HCT116 (cell line): ENCODE measurements at regions not wholly inside any gene's neighbourhood (a gene's known extent, or its start where the extent isn't known, plus 50 kb on each side); places are given as distances from the start of the nearest gene placed in this dataset.

Experiments
- ATAC-seq: fragments of 200-7000 bp; cut with Tn5 transposase; 2 replicates; pipeline ENCODE4 v1.9.1; 2020; ENCODE audit warnings: mild to moderate bottlenecking, moderate library complexity
- BruUV-seq: library from RNA; stranded (reverse); fragments of 400-500 nt; replicated peaks from 2 replicates; lab custom pipeline; 2021; lab: Mats Ljungman, UMichigan
- CTCF ChIA-PET: fragments of 300-600 bp; sonication (Branson Sonifier 250); formaldehyde crosslinking; loops from one replicate; lab custom pipeline; 2021; ENCODE audit warnings: antibody characterized with exemption; lab: Charles Lee
- POLR2A ChIA-PET: fragments of 300-600, 350-600 bp; sonication (Branson Sonifier 250); formaldehyde crosslinking; loops from one replicate; lab custom pipeline; 2021; ENCODE audit warnings: antibody characterized with exemption; lab: Charles Lee
- RAD21 ChIA-PET, 2 experiments: fragments of 300-600 bp; sonication (Branson Sonifier 250); formaldehyde crosslinking; loops; one replicate each; lab custom pipeline; 2023; ENCODE audit warnings: low total read pairs in 2 of 2; ENCODE audit not compliant: uncharacterized antibody in 2 of 2, unreplicated experiment in 2 of 2, low non-redundant PET in 1 of 2; lab: Charles Lee
- DNase-seq: peaks from one replicate; pipeline ENCODE4 v3.0.0-alpha.2; 2010; ENCODE audit warnings: low read depth, low spot score
- H2AFZ ChIP-seq: fragments of 200-600 bp; shearing (Covaris generic), sonication (generic); 2 replicates; pipeline ENCODE4 v1.6.1; 2017; ENCODE audit warnings: low read depth, mixed run types, mixed read lengths, antibody characterized with exemption, low read length; ENCODE audit not compliant: poor library complexity, severe bottlenecking
- H3K27ac ChIP-seq: 2 replicates; pipeline ENCODE4 v1.5.1; 2012; ENCODE audit warnings: low read depth, low read length
- H3K27me3 ChIP-seq: fragments of 200-600 bp; sonication (generic); 2 replicates; pipeline ENCODE4 v1.6.1; 2016; ENCODE audit warnings: mixed run types, low read length, mixed read lengths; ENCODE audit not compliant: insufficient read depth
- H3K36me3 ChIP-seq, 2 experiments: fragments of 200-500 bp in 1 of 2; fragments of 200-600 bp in 1 of 2; sonication (Bioruptor generic) in 1 of 2; sonication (generic) in 1 of 2; 2 replicates each; pipeline versions ENCODE4 v1.5.1 to v1.6.1; 2014 to 2016; ENCODE audit warnings: low read length in 2 of 2, inconsistent platforms in 1 of 2, mixed read lengths in 1 of 2, mixed run types in 1 of 2; ENCODE audit not compliant: insufficient read depth in 2 of 2, control insufficient read depth in 1 of 2
- H3K4me1 ChIP-seq, 2 experiments: fragments of 200-600 bp in 1 of 2; sonication (generic) in 1 of 2; 2 replicates each; pipeline versions ENCODE4 v1.5.1 to v1.6.1; 2012 to 2017; ENCODE audit warnings: low read length in 2 of 2, inconsistent platforms in 1 of 2, mild to moderate bottlenecking in 1 of 2, mixed read lengths in 1 of 2, mixed run types in 1 of 2, moderate library complexity in 1 of 2; ENCODE audit not compliant: insufficient read depth in 2 of 2, control insufficient read depth in 1 of 2
- H3K4me2 ChIP-seq: fragments of 200-600 bp; sonication (generic); 2 replicates; pipeline ENCODE4 v1.6.1; 2017; ENCODE audit warnings: mixed run types, low read length, mixed read lengths
- H3K4me3 ChIP-seq, 2 experiments: fragments of 200-600 bp in 1 of 2; sonication (generic) in 1 of 2; replicated peaks in 1 of 2; 2 replicates each; pipeline ENCODE4 v1.5.1; 2011 to 2016; ENCODE audit warnings: low read length in 2 of 2, control low read depth in 1 of 2, low read depth in 1 of 2, mild to moderate bottlenecking in 1 of 2, mixed read lengths in 1 of 2, mixed run types in 1 of 2
- H3K79me2 ChIP-seq: fragments of 200-600 bp; sonication (generic); 2 replicates; pipeline ENCODE4 v1.6.1; 2017; ENCODE audit warnings: mild to moderate bottlenecking, mixed run types, low read length, moderate library complexity, mixed read lengths; ENCODE audit not compliant: insufficient read depth
- H3K9ac ChIP-seq: fragments of 200-600 bp; sonication (generic); 2 replicates; pipeline ENCODE4 v1.6.1; 2016; ENCODE audit warnings: low read length, mixed read lengths
- H3K9me2 ChIP-seq: fragments of 200-600 bp; sonication (generic), shearing (Covaris generic); 2 replicates; pipeline ENCODE4 v1.6.1; 2017; ENCODE audit warnings: mixed run types, mild to moderate bottlenecking, moderate library complexity; ENCODE audit not compliant: insufficient read depth
- H3K9me3 ChIP-seq, 2 experiments: fragments of 200-500 bp in 1 of 2; fragments of 200-600 bp in 1 of 2; sonication (Bioruptor generic) in 1 of 2; sonication (generic) in 1 of 2; 2 replicates each; pipeline ENCODE4 v1.6.1; 2014 to 2017; ENCODE audit warnings: low read length in 2 of 2, mixed read lengths in 2 of 2, inconsistent platforms in 1 of 2, low read depth in 1 of 2, mild to moderate bottlenecking in 1 of 2, mixed run types in 1 of 2, moderate library complexity in 1 of 2; ENCODE audit not compliant: control insufficient read depth in 1 of 2, insufficient read depth in 1 of 2
- H4K20me1 ChIP-seq: fragments of 200-600 bp; sonication (generic), shearing (Covaris generic); 2 replicates; pipeline ENCODE4 v1.6.1; 2017; ENCODE audit warnings: mixed run types, mild to moderate bottlenecking, moderate library complexity; ENCODE audit not compliant: insufficient read depth
- EGR1 ChIP-seq: IDR thresholded peaks from 2 replicates; pipeline ENCODE4 v1.6.1; 2012; ENCODE audit warnings: low read depth
- ELF1 ChIP-seq: IDR thresholded peaks from 2 replicates; pipeline ENCODE4 v1.6.1; 2012; ENCODE audit warnings: low read depth, borderline replicate concordance
- EZH2 ChIP-seq: fragments of 200-600 bp; sonication (generic); IDR thresholded peaks from 2 replicates; pipeline ENCODE4 v1.6.1; 2017; ENCODE audit warnings: antibody characterized with exemption, mixed run types
- EZH2phosphoT487 ChIP-seq: fragments of 200-600 bp; IDR thresholded peaks from 2 replicates; pipeline ENCODE4 v1.6.1; 2018; ENCODE audit warnings: antibody characterized with exemption, borderline replicate concordance
- FOSL1 ChIP-seq: IDR thresholded peaks from 2 replicates; pipeline ENCODE4 v1.6.1; 2012; ENCODE audit warnings: low read depth
- POLR2A ChIP-seq: IDR thresholded peaks from 2 replicates; pipeline ENCODE4 v1.7.0; 2011; ENCODE audit warnings: borderline replicate concordance; ENCODE audit not compliant: insufficient read depth, insufficient read length; ENCODE audit errors: extremely low read depth
- RAD21 ChIP-seq: IDR thresholded peaks from 2 replicates; pipeline ENCODE4 v1.6.1; 2012; ENCODE audit warnings: low read depth, mild to moderate bottlenecking
- REST ChIP-seq: IDR thresholded peaks from 2 replicates; pipeline ENCODE4 v1.6.1; 2012; ENCODE audit warnings: low read depth
- SP1 ChIP-seq: IDR thresholded peaks from 2 replicates; pipeline ENCODE4 v1.6.1; 2012; ENCODE audit warnings: low read depth
- SRF ChIP-seq: IDR thresholded peaks from 2 replicates; pipeline ENCODE4 v1.6.1; 2012; ENCODE audit warnings: low read depth
- TCF7L2 ChIP-seq: IDR thresholded peaks from 2 replicates; pipeline ENCODE4 v1.7.0; 2011; ENCODE audit warnings: borderline replicate concordance, inconsistent platforms; ENCODE audit not compliant: insufficient read depth, insufficient read length; ENCODE audit errors: extremely low read depth
- YY1 ChIP-seq: IDR thresholded peaks from 2 replicates; pipeline ENCODE4 v1.6.1; 2011; ENCODE audit warnings: low read length, low read depth, moderate library complexity, mild to moderate bottlenecking; ENCODE audit not compliant: insufficient replicate concordance; ENCODE audit errors: extremely low read depth
- ZFX ChIP-seq: fragments of 450-650 bp; IDR thresholded peaks from 2 replicates; pipeline ENCODE4 v1.6.1; 2017
- ZNF274 ChIP-seq: fragments of 200-500 bp; sonication (Bioruptor generic); IDR thresholded peaks from 2 replicates; pipeline ENCODE4 v1.6.1; 2014; ENCODE audit warnings: mild to moderate bottlenecking, low read depth, low read length, inconsistent platforms
- intact Hi-C: fragments of 100-400 bp; cut with micrococcal nuclease; formaldehyde crosslinking; loops from 2 replicates; pipeline ENCODE4 v1.10.0; 2022

- TF ChIP-seq SP1 (no peak), RAD21 (no peak), TCF7L2 (no peak), ELF1 (no peak), REST (no peak), YY1 (no peak), ZNF274 (no peak), FOSL1 (no peak), EZH2phosphoT487 (no peak), POLR2A (no peak), EZH2 (no peak), SRF (no peak), ZFX (no peak), EGR1 (no peak)
- Histone ChIP-seq H3K9me2 (no peaks in the 10 kb centered on the region), H3K4me2 (no peak overlapping the region), H3K9ac (no peak overlapping the region), H3K36me3 (no peaks in the 10 kb centered on the region), H3K79me2 (no peaks in the 10 kb centered on the region), H4K20me1 (no peaks in the 10 kb centered on the region; the same call in 1 of the 2 replicates), H3K27me3 (no peaks in the 10 kb centered on the region), H3K4me3 (no peak overlapping the region), H3K4me1 (no peaks in the 10 kb centered on the region), H2AFZ (no peak overlapping the region), H3K27ac (no peak overlapping the region), H3K9me3 (no peaks in the 10 kb centered on the region)
- no TSS peak for BruUV-seq
- ChIA-PET CTCF (no interaction called here), POLR2A (no interaction called here), RAD21 (no interaction called here)
- ATAC-seq (no peak), DNase-seq (no peak)
- intact Hi-C loops: no loop called here
Measured at GRCh38 chr15:38720893-38721567, 156.4 kb upstream of the RASGRP1 start.
